Neural progenitor cell (in vitro differentiated cells): ENCODE measurements at regions not wholly inside any gene's neighbourhood (a gene's known extent, or its start where the extent isn't known, plus 50 kb on each side); places are given as distances from the start of the nearest gene placed in this dataset.

ENCODE experiments used
- DNase-seq: peaks from one replicate; pipeline ENCODE4 v3.0.0-alpha.2; 2016; ENCODE audit warnings: low spot score
- H2AFZ ChIP-seq: fragments of 200-600 bp; sonication (generic); replicated peaks from 2 replicates; pipeline ENCODE4 v1.6.1; 2016; ENCODE audit warnings: antibody characterized with exemption
- H3F3A ChIP-seq: fragments of 200-600 bp; sonication (generic); 2 replicates; pipeline ENCODE4 v1.6.1; 2016; ENCODE audit warnings: antibody characterized with exemption, low read depth
- H3K27ac ChIP-seq: fragments of 200-600 bp; sonication (generic); 2 replicates; pipeline ENCODE4 v1.5.1; 2016; ENCODE audit warnings: mild to moderate bottlenecking
- H3K27me3 ChIP-seq: fragments of 200-600 bp; sonication (generic); 2 replicates; pipeline ENCODE4 v1.6.1; 2016; ENCODE audit warnings: mild to moderate bottlenecking, moderate library complexity
- H3K36me3 ChIP-seq: fragments of 200-600 bp; sonication (generic); 2 replicates; pipeline ENCODE4 v1.5.1; 2016
- H3K4me1 ChIP-seq: fragments of 200-600 bp; sonication (generic); 2 replicates; pipeline ENCODE4 v1.6.1; 2016; ENCODE audit warnings: mixed run types
- H3K4me2 ChIP-seq: fragments of 200-600 bp; sonication (generic); 2 replicates; pipeline ENCODE4 v1.6.1; 2016
- H3K4me3 ChIP-seq: fragments of 200-600 bp; sonication (generic); 2 replicates; pipeline ENCODE4 v1.5.1; 2016
- H3K79me2 ChIP-seq: fragments of 200-600 bp; sonication (generic); 2 replicates; pipeline ENCODE4 v1.6.1; 2016; ENCODE audit warnings: low read depth
- H3K9ac ChIP-seq: fragments of 200-600 bp; sonication (generic); 2 replicates; pipeline ENCODE4 v1.6.1; 2016
- H3K9me3 ChIP-seq: fragments of 200-600 bp; sonication (generic); 2 replicates; pipeline ENCODE4 v1.5.1; 2016; ENCODE audit warnings: low read depth
- H4K20me1 ChIP-seq: fragments of 200-600 bp; sonication (generic); 2 replicates; pipeline ENCODE4 v1.6.1; 2016; ENCODE audit warnings: low read depth
- H3K27ac Mint-ChIP-seq: 3 replicates; pipeline ENCODE4 v1.8.0; 2021; ENCODE audit warnings: mixed read lengths
- H3K27me3 Mint-ChIP-seq: 2 replicates; pipeline ENCODE4 v1.8.0; 2022; ENCODE audit warnings: low read depth, mild to moderate bottlenecking, inconsistent platforms, moderate library complexity, mixed read lengths; ENCODE audit not compliant: insufficient read depth
- H3K36me3 Mint-ChIP-seq: 3 replicates; pipeline ENCODE4 v1.8.0; 2021; ENCODE audit warnings: mixed read lengths
- H3K4me1 Mint-ChIP-seq: 3 replicates; pipeline ENCODE4 v1.8.0; 2021; ENCODE audit warnings: mixed read lengths
- H3K4me3 Mint-ChIP-seq: 3 replicates; pipeline ENCODE4 v1.8.0; 2021; ENCODE audit warnings: mild to moderate bottlenecking, moderate library complexity, mixed read lengths
- H3K9me3 Mint-ChIP-seq: 3 replicates; pipeline ENCODE4 v1.8.0; 2020; ENCODE audit warnings: mixed read lengths
- EZH2 ChIP-seq: fragments of 200-600 bp; sonication (generic); IDR thresholded peaks from 2 replicates; pipeline ENCODE4 v1.6.1; 2017; ENCODE audit warnings: antibody characterized with exemption, mild to moderate bottlenecking, moderate library complexity
- EZH2phosphoT487 ChIP-seq: fragments of 200-600 bp; sonication (generic); IDR thresholded peaks from 2 replicates; pipeline ENCODE4 v1.6.1; 2017; ENCODE audit warnings: antibody characterized with exemption
- TF ChIP-seq, protein P1 (sequence below): fragments of 200-600 bp; sonication (generic); IDR thresholded peaks from 2 replicates; pipeline ENCODE4 v1.5.1; 2017; ENCODE audit warnings: antibody characterized with exemption, mild to moderate bottlenecking

DNA sequence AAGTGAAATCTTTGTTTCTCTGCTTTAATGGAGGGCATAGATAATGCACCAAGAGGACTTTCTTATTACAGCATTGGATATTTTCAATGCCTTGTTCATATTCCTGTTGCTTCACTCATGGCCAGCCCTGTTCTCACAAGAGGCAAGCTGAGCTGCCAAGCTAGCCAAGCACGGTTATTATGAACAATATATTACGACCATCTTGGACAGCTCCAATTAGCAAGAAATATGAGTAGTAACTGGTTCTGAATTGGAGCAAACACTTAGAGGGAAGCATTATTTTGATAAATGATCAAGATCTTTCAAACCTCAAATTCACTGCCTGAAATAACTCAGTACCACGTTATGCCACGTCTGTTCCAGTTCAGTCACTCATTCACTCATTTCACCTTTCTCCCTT is 159.8 kb downstream of the SETD4 start:
- no peak overlapping the region for H3K27ac ChIP-seq
- H3K9me3 Mint-ChIP-seq, result peaks cover 4% of the 10 kb centered on the region
- H3F3A ChIP-seq, result no peaks in the 10 kb centered on the region
- no peaks in the 10 kb centered on the region for H3K27me3 Mint-ChIP-seq
- no peak for DNase-seq
- H3K4me3 Mint-ChIP-seq, result no peak overlapping the region
- no peak overlapping the region for H3K4me3 ChIP-seq
- no peak overlapping the region for H3K27ac Mint-ChIP-seq
- TF ChIP-seq, protein P1, sequence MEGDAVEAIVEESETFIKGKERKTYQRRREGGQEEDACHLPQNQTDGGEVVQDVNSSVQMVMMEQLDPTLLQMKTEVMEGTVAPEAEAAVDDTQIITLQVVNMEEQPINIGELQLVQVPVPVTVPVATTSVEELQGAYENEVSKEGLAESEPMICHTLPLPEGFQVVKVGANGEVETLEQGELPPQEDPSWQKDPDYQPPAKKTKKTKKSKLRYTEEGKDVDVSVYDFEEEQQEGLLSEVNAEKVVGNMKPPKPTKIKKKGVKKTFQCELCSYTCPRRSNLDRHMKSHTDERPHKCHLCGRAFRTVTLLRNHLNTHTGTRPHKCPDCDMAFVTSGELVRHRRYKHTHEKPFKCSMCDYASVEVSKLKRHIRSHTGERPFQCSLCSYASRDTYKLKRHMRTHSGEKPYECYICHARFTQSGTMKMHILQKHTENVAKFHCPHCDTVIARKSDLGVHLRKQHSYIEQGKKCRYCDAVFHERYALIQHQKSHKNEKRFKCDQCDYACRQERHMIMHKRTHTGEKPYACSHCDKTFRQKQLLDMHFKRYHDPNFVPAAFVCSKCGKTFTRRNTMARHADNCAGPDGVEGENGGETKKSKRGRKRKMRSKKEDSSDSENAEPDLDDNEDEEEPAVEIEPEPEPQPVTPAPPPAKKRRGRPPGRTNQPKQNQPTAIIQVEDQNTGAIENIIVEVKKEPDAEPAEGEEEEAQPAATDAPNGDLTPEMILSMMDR, result no peak
- no peak for TF ChIP-seq EZH2phosphoT487
- no peak for TF ChIP-seq EZH2
- no peaks in the 10 kb centered on the region for H3K79me2 ChIP-seq
- H4K20me1 ChIP-seq, result no peaks in the 10 kb centered on the region
- H3K36me3 ChIP-seq, result no peaks in the 10 kb centered on the region
- H3K9me3 ChIP-seq, result no peaks in the 10 kb centered on the region
- no peak overlapping the region for H3K9ac ChIP-seq
- no peak overlapping the region for H3K4me2 ChIP-seq
- H3K36me3 Mint-ChIP-seq, result no peaks in the 10 kb centered on the region
- no peaks in the 10 kb centered on the region for H3K27me3 ChIP-seq
- no peaks in the 10 kb centered on the region for H3K4me1 Mint-ChIP-seq
- H2AFZ ChIP-seq, result no peak overlapping the region
- no peaks in the 10 kb centered on the region for H3K4me1 ChIP-seq

DNA sequence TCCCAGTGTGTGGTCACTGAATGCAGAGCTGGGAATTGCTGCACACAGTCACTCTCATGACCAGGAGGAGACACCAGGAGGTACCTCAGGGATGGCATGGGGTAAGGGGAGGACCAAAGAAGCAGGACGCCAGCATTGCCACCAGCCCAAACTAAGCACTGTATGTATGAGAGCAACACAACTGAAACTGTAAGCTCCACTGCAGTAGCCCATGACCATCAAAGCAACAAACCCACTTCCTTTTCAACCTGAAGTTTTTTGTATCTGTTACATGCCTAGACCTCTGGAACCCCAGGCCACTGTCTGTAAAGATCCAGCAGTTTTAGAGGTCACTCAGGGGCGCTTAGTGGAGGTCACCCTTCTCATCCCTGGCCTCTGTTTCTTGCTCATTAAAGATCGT is 164.3 kb downstream of the SETD4 start:
- H3K36me3 ChIP-seq, result no peaks in the 10 kb centered on the region
- H4K20me1 ChIP-seq, result no peaks in the 10 kb centered on the region
- peaks cover 4% of the 10 kb centered on the region for H3K9me3 Mint-ChIP-seq
- no peaks in the 10 kb centered on the region for H3K27me3 ChIP-seq
- no peak overlapping the region for H2AFZ ChIP-seq
- H3K4me3 Mint-ChIP-seq, result no peak overlapping the region
- no peak overlapping the region for H3K4me2 ChIP-seq
- H3K4me1 Mint-ChIP-seq, result no peaks in the 10 kb centered on the region
- no peak for DNase-seq
- H3K4me1 ChIP-seq, result no peaks in the 10 kb centered on the region
- H3K27ac Mint-ChIP-seq, result no peak overlapping the region
- H3K79me2 ChIP-seq, result no peaks in the 10 kb centered on the region
- TF ChIP-seq EZH2phosphoT487 (no peak), EZH2 (no peak)
- TF ChIP-seq, protein P1, result no peak
- H3K36me3 Mint-ChIP-seq, result no peaks in the 10 kb centered on the region
- no peak overlapping the region for H3K27ac ChIP-seq
- no peak overlapping the region for H3K9ac ChIP-seq
- H3F3A ChIP-seq, result no peaks in the 10 kb centered on the region
- H3K4me3 ChIP-seq, result no peak overlapping the region
- H3K9me3 ChIP-seq, result no peaks in the 10 kb centered on the region
- no peaks in the 10 kb centered on the region for H3K27me3 Mint-ChIP-seq

DNA sequence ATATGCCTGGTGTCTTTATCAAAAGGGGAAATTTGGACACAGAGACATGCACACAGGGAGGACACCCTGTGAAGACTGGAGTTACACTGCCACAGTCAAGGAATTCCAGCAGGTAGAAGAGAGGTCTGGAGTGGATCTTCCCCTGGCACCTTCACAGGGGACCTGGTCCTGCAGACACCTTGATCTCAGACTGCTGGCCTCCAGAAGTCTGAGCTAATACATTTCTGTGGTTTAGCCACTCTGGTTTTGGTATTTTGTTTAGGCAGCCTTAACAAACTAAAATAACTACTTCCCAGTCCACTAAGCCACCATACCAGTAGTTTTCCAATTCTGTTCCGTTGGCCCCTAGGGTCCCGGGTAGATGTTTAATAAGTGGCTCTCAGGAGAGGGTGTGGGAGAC is 164.7 kb downstream of the SETD4 start:
- Mint-ChIP-seq H3K4me3 (no peak overlapping the region), H3K4me1 (no peaks in the 10 kb centered on the region)
- H3K4me2 ChIP-seq, result no peak overlapping the region

More for the DNA sequence above, 164.7 kb downstream of the SETD4 start:
- no peaks in the 10 kb centered on the region for H3K79me2 ChIP-seq
- H3K27me3 Mint-ChIP-seq, result no peaks in the 10 kb centered on the region
- H3K36me3 Mint-ChIP-seq, result no peaks in the 10 kb centered on the region
- H3K36me3 ChIP-seq, result no peaks in the 10 kb centered on the region
- H3K27me3 ChIP-seq, result no peaks in the 10 kb centered on the region
- no peak overlapping the region for H2AFZ ChIP-seq
- no peak overlapping the region for H3K4me3 ChIP-seq
- no peaks in the 10 kb centered on the region for H3F3A ChIP-seq
- no peak overlapping the region for H3K9ac ChIP-seq
- peaks cover 4% of the 10 kb centered on the region for H3K9me3 Mint-ChIP-seq
- H3K27ac Mint-ChIP-seq, result no peak overlapping the region
- H3K27ac ChIP-seq, result no peak overlapping the region
- H3K4me1 ChIP-seq, result no peaks in the 10 kb centered on the region
- H4K20me1 ChIP-seq, result no peaks in the 10 kb centered on the region
- no peak for TF ChIP-seq EZH2phosphoT487
- TF ChIP-seq EZH2, result no peak
- TF ChIP-seq, protein P1, result no peak
- DNase-seq, result no peak
- H3K9me3 ChIP-seq, result no peaks in the 10 kb centered on the region
